Right lobe of liver (tissue), 6 donors: ENCODE measurements at regions not wholly inside any gene's neighbourhood (a gene's known extent, or its start where the extent isn't known, plus 50 kb on each side); places are given as distances from the start of the nearest gene placed in this dataset.
A peak's percentile ranks its signal among the peaks of the same experiment; 100 is the strongest.

Experiments
- ATAC-seq, 4 donors: fragments of 200-7000 bp; cut with Tn5 transposase; one replicate each; pipeline ENCODE4 v1.9.1; 2020; ENCODE audit warnings: mild to moderate bottlenecking in 4 of 4, moderate library complexity in 4 of 4
- DNase-seq, 3 donors: peaks; one replicate each; pipeline ENCODE4 v3.0.0-alpha.2; 2020
- H3K27ac ChIP-seq, 3 donors: fragments of 200-600 bp; one replicate each; pipeline ENCODE4 v1.8.0; 2022
- H3K27me3 ChIP-seq, 2 donors: fragments of 200-600 bp; one replicate each; pipeline ENCODE4 v1.8.0; 2022
- H3K36me3 ChIP-seq, 4 donors: fragments of 200-600 bp; sonication (generic) in 1 of 4; one replicate each; pipeline versions ENCODE4 v1.5.1 to v1.8.0; 2017 to 2022; ENCODE audit warnings: control low read depth in 1 of 4
- H3K4me1 ChIP-seq, 4 donors: fragments of 200-600 bp; sonication (generic) in 1 of 4; one replicate each; pipeline versions ENCODE4 v1.5.1 to v1.8.0; 2017 to 2022; ENCODE audit warnings: control low read depth in 1 of 4
- H3K4me3 ChIP-seq, 3 donors: fragments of 200-600 bp; one replicate each; pipeline ENCODE4 v1.8.0; 2022
- H3K9me3 ChIP-seq, 4 donors: fragments of 200-600 bp; sonication (generic) in 1 of 4; one replicate each; pipeline versions ENCODE4 v1.5.1 to v1.8.0; 2017 to 2022; ENCODE audit warnings: control low read depth in 1 of 4
- CTCF ChIP-seq, 4 donors: fragments of 200-600 bp in 3 of 4; fragments of 450-650 bp in 1 of 4; IDR thresholded peaks; one replicate each; pipeline versions ENCODE4 v1.5.1 to v1.8.0; 2016 to 2022; ENCODE audit warnings: antibody characterized with exemption in 4 of 4, mild to moderate bottlenecking in 2 of 4
- POLR2A ChIP-seq: fragments of 450-650 bp; IDR thresholded peaks from one replicate; pipeline ENCODE4 v1.6.1; 2017; ENCODE audit warnings: antibody characterized with exemption, mild to moderate bottlenecking
- WGBS: methylation state at CpG from one replicate; pipeline ENCODE4 v1.1.6; 2018; ENCODE audit warnings: low coverage, low lambda C conversion rate; ENCODE audit not compliant: insufficient coverage; ENCODE audit errors: missing lambda C conversion rate; 5-methylcytosine and 5-hydroxymethylcytosine counted together
- intact Hi-C, 2 donors: fragments of 100-400 bp; cut with DNase I; formaldehyde crosslinking; loops; one replicate each; pipeline versions ENCODE4 v1.11.2 to v1.14.1; 2022
- donor health status: DM: no; HTN: yes; CAD: no.
- donor health status: DM: no; HTN: no; CAD: no.
- donor health status: DM: no; HTN: no; CAD: no.
- donor health status: DM: no; HTN: yes; CAD: no.
- donor health status: DM: no; HTN: yes; CAD: no.

- Histone ChIP-seq H3K36me3 (no peaks in the 10 kb centered on the region), H3K9me3 (no peaks in the 10 kb centered on the region), H3K27ac (no peak overlapping the region), H3K4me3 (no peak overlapping the region), H3K4me1 (no peaks in the 10 kb centered on the region), H3K27me3 (no peaks in the 10 kb centered on the region)
- no peak for ATAC-seq
- TF ChIP-seq CTCF (IDR thresholded peaks at IDR 0.05) = no peak
- TF ChIP-seq POLR2A = no peak
- no peak for DNase-seq
- intact Hi-C loops = no loop called here
Measured at GRCh38 chr18:43760010-43760409, 482.7 kb upstream of the SYT4 start.

GRCh38 chr18:43772907-43773306, 495.6 kb upstream of the SYT4 start:
- no peak for DNase-seq
- intact Hi-C loops = no loop called here
- Histone ChIP-seq H3K9me3 (no peaks in the 10 kb centered on the region), H3K4me3 (no peak overlapping the region), H3K4me1 (no peaks in the 10 kb centered on the region), H3K27me3 (no peaks in the 10 kb centered on the region), H3K27ac (no peak overlapping the region), H3K36me3 (no peaks in the 10 kb centered on the region)
- peak in 2 of 4 donors; percentile 25 to 42 for ATAC-seq
- TF ChIP-seq CTCF (IDR thresholded peaks at IDR 0.05) (no peak), POLR2A (no peak)
- WGBS = 71% methylated on average over 1 of the region's 1 CpG

GRCh38 chr18:43774497-43774896, 497.2 kb upstream of the SYT4 start:
- no peak for DNase-seq
- no peaks in the 10 kb centered on the region for H3K36me3 ChIP-seq
- no peaks in the 10 kb centered on the region for H3K27me3 ChIP-seq
- intact Hi-C loops = no loop called here
- no peak for ATAC-seq
- WGBS = 51% methylated on average over 3 of the region's 5 CpGs
- TF ChIP-seq CTCF (IDR thresholded peaks at IDR 0.05) = no peak
- TF ChIP-seq POLR2A = no peak
- H3K4me3 ChIP-seq = no peak overlapping the region
- no peaks in the 10 kb centered on the region for H3K9me3 ChIP-seq
- H3K4me1 ChIP-seq = no peaks in the 10 kb centered on the region
- no peak overlapping the region for H3K27ac ChIP-seq

GRCh38 chr18:43775591-43775990, 498.3 kb upstream of the SYT4 start:
- no peak overlapping the region for H3K27ac ChIP-seq
- H3K4me1 ChIP-seq = no peaks in the 10 kb centered on the region
- no peak overlapping the region for H3K4me3 ChIP-seq
- H3K27me3 ChIP-seq = no peaks in the 10 kb centered on the region
- H3K36me3 ChIP-seq = no peaks in the 10 kb centered on the region
- no peak for ATAC-seq
- H3K9me3 ChIP-seq = no peaks in the 10 kb centered on the region
- no peak for DNase-seq
- TF ChIP-seq CTCF (IDR thresholded peaks at IDR 0.05) (no peak), POLR2A (no peak)
- 68% methylated on average over 2 of the region's 2 CpGs for WGBS
- intact Hi-C loops = no loop called here

GRCh38 chr18:43776997-43777396, 499.7 kb upstream of the SYT4 start:
- no peak overlapping the region for H3K27ac ChIP-seq
- H3K4me3 ChIP-seq = no peak overlapping the region
- no peaks in the 10 kb centered on the region for H3K9me3 ChIP-seq
- TF ChIP-seq POLR2A (no peak), CTCF (IDR thresholded peaks at IDR 0.05) (no peak)
- H3K27me3 ChIP-seq = no peaks in the 10 kb centered on the region
- no peaks in the 10 kb centered on the region for H3K4me1 ChIP-seq
- WGBS = 42% methylated on average over 2 of the region's 2 CpGs
- no peak for ATAC-seq
- intact Hi-C loops = no loop called here
- DNase-seq = no peak
- H3K36me3 ChIP-seq = no peaks in the 10 kb centered on the region
